ENCODE measurements at regions not wholly inside any gene's neighbourhood (a gene's known extent, or its start where the extent isn't known, plus 50 kb on each side); places are given as distances from the start of the nearest gene placed in this dataset.

DNA sequence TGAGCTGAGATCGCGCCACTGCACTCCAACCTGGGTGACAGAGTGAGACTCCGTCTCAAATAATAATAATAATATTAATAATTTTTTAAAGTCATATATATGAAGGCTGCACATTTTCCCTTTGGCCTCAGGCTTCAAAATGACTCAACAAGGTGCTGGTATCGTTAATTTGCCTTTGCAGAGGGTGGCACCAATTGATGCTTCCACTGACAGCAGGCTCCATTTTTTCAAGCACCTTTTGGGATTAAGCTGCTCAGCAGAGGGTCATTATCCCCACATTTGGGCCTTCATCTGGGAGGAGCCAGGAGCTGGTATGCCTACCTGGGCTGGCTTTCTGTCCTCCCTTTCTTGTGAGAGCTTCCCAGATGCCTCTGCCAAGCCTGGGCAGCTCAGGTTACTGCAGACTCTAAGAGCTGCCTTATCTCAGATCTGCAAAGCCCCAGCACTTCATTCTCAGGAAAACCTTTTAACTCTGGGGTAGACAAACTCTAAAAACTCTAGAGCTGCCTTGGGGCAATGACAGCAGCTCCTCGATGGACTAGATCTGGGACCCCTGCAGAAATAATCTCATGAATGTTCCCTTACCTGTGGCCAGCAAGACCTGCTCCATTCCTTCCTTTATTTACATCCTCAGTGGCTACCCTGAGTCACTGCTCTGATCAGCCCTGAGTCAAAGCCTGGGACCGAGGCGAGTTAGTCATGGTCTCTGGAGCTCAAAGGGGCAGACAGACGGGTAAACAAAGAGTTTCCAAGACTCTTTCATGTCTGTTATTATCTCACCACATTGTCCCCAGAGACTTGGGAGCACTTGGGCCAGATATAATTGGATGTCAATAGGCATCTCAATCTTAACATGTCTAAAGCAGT is 80.0 kb upstream of the EYA2 start:
- TF ChIP-seq, protein P1, sequence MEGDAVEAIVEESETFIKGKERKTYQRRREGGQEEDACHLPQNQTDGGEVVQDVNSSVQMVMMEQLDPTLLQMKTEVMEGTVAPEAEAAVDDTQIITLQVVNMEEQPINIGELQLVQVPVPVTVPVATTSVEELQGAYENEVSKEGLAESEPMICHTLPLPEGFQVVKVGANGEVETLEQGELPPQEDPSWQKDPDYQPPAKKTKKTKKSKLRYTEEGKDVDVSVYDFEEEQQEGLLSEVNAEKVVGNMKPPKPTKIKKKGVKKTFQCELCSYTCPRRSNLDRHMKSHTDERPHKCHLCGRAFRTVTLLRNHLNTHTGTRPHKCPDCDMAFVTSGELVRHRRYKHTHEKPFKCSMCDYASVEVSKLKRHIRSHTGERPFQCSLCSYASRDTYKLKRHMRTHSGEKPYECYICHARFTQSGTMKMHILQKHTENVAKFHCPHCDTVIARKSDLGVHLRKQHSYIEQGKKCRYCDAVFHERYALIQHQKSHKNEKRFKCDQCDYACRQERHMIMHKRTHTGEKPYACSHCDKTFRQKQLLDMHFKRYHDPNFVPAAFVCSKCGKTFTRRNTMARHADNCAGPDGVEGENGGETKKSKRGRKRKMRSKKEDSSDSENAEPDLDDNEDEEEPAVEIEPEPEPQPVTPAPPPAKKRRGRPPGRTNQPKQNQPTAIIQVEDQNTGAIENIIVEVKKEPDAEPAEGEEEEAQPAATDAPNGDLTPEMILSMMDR (IDR thresholded peaks at IDR 0.05), result no peak
- no peak for TF ChIP-seq POLR2A (IDR thresholded peaks at IDR 0.05)

Data from body of pancreas (tissue), 4 donors.